ENCODE measurements at regions not wholly inside any gene's neighbourhood (a gene's known extent, or its start where the extent isn't known, plus 50 kb on each side); places are given as distances from the start of the nearest gene placed in this dataset.
A peak's percentile ranks its signal among the peaks of the same experiment; 100 is the strongest.

DNA sequence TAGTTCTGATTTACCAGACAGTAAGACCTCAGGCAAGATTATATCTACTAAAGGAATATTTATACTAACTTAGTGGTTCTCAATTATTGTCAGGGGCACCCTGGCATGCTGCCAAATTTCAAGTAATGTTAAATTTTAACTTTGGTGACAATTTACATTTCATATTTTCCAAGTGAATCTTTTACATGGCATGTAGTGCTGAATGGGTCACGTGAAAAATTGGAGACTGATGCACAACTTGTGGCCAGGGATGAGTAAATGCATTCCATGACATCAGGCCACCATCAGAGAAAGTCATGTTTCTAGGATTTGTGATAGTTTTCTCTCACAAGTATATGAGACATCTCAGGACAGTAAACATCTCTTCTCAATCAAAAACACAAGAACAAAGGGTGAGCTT lies 202.6 kb upstream of the SOX21 start:
- TF ChIP-seq, protein P1, sequence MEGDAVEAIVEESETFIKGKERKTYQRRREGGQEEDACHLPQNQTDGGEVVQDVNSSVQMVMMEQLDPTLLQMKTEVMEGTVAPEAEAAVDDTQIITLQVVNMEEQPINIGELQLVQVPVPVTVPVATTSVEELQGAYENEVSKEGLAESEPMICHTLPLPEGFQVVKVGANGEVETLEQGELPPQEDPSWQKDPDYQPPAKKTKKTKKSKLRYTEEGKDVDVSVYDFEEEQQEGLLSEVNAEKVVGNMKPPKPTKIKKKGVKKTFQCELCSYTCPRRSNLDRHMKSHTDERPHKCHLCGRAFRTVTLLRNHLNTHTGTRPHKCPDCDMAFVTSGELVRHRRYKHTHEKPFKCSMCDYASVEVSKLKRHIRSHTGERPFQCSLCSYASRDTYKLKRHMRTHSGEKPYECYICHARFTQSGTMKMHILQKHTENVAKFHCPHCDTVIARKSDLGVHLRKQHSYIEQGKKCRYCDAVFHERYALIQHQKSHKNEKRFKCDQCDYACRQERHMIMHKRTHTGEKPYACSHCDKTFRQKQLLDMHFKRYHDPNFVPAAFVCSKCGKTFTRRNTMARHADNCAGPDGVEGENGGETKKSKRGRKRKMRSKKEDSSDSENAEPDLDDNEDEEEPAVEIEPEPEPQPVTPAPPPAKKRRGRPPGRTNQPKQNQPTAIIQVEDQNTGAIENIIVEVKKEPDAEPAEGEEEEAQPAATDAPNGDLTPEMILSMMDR (conservative IDR thresholded peaks at IDR 0.05; ENCODE audit: low read depth, low read length) = no peak
- DNase-seq (ENCODE audit: low read depth) = no peak
- no peak overlapping the region for H3K4me3 ChIP-seq (ENCODE audit: low read depth, low read length)

DNA sequence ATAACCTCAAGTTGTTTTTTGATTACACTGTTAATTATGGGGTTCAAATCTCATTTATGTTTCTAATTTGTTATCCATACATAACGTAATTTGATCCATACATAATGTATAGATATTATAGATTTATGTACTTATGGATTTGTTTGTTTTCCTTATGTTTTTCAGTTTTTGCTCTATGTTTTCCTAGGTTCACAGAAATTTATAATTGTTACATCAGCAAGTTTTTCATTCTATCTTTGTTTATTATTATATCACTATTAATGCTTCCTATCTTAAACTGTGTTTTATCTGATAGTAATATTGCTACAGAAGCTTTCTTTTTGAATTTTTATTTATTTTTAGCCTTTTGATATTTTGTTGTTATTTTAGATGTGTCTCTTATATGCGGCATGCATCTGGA lies 194.3 kb upstream of the SOX21 start:
- TF ChIP-seq, protein P1 (conservative IDR thresholded peaks at IDR 0.05; ENCODE audit: low read depth, low read length) = no peak
- H3K4me3 ChIP-seq (ENCODE audit: low read depth, low read length) = no peak overlapping the region
- DNase-seq (ENCODE audit: low read depth) = no peak

DNA sequence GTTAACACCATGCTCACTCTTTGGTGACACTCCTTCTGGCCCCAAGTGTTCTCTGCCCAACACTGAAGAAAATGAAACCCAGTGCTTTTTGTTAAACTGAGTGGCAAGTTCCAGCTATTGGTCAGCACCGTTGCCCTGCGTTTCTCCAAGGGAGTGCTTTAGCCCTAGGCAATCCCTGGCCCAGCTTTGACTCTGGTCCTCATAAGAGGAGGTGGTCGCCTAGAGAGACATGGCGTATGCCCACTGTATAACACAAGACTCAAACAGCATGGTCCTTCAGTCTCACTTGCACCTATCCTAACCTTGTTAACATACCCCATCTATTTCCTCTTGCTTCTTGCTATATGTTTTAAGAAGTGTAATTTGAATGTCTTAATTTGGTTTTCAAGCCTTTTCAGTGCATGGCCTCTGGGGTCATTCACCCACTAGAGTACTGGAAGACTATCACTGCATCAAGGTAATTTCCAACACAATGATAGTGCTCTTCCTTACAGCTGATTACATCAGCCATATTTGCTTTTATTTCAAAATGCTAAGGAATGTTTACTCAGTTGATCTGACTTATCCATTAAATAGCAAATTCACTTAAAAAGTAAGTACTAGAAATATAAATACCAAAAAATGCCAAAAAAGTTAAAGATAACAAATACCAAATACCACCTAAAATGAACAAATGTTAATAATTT lies 190.5 kb upstream of the SOX21 start:
- TF ChIP-seq, protein P1 (conservative IDR thresholded peaks at IDR 0.05; ENCODE audit: low read depth, low read length) = no peak
- no peak for DNase-seq (ENCODE audit: low read depth)
- no peak overlapping the region for H3K4me3 ChIP-seq (ENCODE audit: low read depth, low read length)

DNA sequence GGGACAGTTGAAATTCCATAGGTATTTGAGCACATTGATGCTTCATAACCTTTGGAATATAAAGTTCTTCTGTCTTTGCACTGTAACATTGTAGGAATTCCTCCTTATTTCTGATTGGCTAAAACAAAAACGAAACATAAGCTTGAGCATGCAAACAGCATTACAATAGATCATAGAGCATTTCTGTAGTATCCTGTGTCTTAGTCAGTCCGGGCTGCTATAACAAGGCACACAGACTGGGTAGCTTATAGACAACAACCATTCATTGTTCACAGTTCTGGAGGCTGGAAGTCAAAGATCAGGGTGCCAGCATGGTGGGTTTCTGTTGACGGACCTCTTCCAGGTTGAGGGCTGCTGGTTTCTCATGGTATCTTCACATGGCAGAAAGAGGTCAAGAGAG lies 188.7 kb upstream of the SOX21 start:
- no peak overlapping the region for H3K4me3 ChIP-seq (ENCODE audit: low read depth, low read length)
- TF ChIP-seq, protein P1 (conservative IDR thresholded peaks at IDR 0.05; ENCODE audit: low read depth, low read length) = no peak
- DNase-seq (ENCODE audit: low read depth) = no peak

DNA sequence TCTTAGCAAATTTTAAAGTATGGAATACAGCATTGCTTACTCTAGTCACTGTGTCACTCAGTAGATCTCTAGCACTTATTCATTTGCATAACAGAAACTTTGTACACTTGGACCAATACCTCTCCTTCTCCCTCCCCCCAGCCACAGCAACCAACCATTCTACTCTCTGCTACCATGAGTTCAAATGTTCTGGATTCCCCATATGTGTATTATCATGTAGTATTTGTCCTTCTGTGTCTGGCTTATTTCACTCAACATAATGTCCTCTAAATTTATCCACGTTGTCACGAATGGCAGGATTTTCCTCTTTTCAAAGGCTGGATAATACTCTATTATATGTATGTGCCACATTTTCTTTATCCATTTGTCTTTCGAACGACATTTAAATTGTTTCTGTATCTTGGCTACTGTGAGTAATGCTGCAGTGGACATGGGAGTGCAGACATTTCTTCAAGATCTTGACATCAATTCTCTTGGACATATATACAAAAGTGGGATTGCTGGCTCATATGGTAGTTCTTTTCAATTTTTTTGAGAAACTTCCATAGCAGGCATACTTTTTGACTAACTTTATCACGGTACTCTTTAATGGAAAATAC lies 184.5 kb upstream of the SOX21 start:
- DNase-seq (ENCODE audit: low read depth) = no peak
- H3K4me3 ChIP-seq (ENCODE audit: low read depth, low read length) = no peak overlapping the region
- TF ChIP-seq, protein P1 (conservative IDR thresholded peaks at IDR 0.05; ENCODE audit: low read depth, low read length) = no peak

DNA sequence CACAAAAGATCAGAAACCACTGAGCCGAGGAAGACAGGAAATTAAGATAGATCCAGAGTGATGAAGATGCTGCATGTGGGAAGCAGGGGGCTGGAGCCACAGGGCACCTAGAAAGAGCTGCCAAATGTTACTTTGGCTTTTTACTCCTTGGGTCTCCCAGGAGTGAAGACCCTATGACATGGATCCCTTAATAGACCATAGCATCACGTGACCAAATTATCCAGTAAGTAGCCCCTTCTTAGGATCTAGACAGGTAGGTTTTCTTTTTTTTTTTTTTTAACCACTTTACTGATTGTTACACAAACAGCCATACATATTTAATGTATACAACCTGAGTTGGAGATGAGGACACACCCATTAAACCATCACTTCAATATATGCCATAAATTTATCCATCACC lies 183.9 kb upstream of the SOX21 start:
- no peak for DNase-seq (ENCODE audit: low read depth)
- H3K4me3 ChIP-seq (ENCODE audit: low read depth, low read length) = no peak overlapping the region
- TF ChIP-seq, protein P1 (conservative IDR thresholded peaks at IDR 0.05; ENCODE audit: low read depth, low read length) = no peak

DNA sequence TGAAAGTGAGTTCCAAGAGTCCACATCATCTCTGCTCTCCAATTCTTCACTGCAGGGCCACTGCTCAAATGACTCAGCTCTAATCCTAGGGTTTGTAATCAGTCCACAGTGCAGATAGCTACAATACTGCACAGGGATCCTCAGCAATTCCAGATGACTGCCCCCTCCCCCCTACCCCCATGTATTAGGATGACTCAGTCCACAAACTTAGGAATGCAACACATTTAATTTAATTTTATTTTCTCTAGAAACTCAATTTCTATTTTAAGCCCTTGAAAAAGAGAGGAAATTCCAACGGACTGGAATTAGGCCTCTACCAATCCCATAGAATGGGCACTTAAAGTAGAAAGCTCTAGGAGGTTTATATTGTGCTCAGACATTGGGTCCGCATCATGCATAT lies 173.8 kb upstream of the SOX21 start:
- TF ChIP-seq, protein P1 (conservative IDR thresholded peaks at IDR 0.05; ENCODE audit: low read depth, low read length) = no peak
- peak; percentile 26 for DNase-seq (ENCODE audit: low read depth)
- H3K4me3 ChIP-seq (ENCODE audit: low read depth, low read length) = no peak overlapping the region

Data from choroid plexus epithelial cell (primary cell).